Subcutaneous abdominal adipose tissue (tissue), 5 donors: ENCODE measurements at regions not wholly inside any gene's neighbourhood (a gene's known extent, or its start where the extent isn't known, plus 50 kb on each side); places are given as distances from the start of the nearest gene placed in this dataset.
"Not testable (repeated sequence)": the region's sequence is repeated elsewhere in the genome, so short reads cannot be mapped to it uniquely, and the experiment has no call there.

Experiments used
- H3K27ac ChIP-seq: one replicate; pipeline ENCODE4 v1.7.0; 2013; ENCODE audit warnings: low read depth, mild to moderate bottlenecking, inconsistent platforms, low read length, moderate library complexity
- H3K27me3 ChIP-seq, 5 donors: one replicate each; pipeline ENCODE4 v1.7.0; 2013; ENCODE audit warnings: low read length in 5 of 5, inconsistent platforms in 1 of 5; ENCODE audit not compliant: control insufficient read depth in 5 of 5, insufficient read depth in 4 of 5
- H3K36me3 ChIP-seq, 5 donors: one replicate each; pipeline ENCODE4 v1.7.0; 2013; ENCODE audit warnings: low read length in 5 of 5; ENCODE audit not compliant: control insufficient read depth in 5 of 5, insufficient read depth in 5 of 5
- H3K4me1 ChIP-seq, 5 donors: one replicate each; pipeline ENCODE4 v1.7.0; 2013; ENCODE audit warnings: low read length in 5 of 5, mild to moderate bottlenecking in 3 of 5, moderate library complexity in 1 of 5; ENCODE audit not compliant: control insufficient read depth in 5 of 5, insufficient read depth in 5 of 5
- H3K4me3 ChIP-seq, 5 donors: one replicate each; pipeline ENCODE4 v1.7.0; 2013; ENCODE audit warnings: low read length in 5 of 5, low read depth in 1 of 5
- H3K9ac ChIP-seq, 5 donors: one replicate each; pipeline ENCODE4 v1.7.0; 2013; ENCODE audit warnings: low read length in 5 of 5, mild to moderate bottlenecking in 4 of 5, moderate library complexity in 3 of 5
- H3K9me3 ChIP-seq, 5 donors: one replicate each; pipeline ENCODE4 v1.7.0; 2013; ENCODE audit warnings: low read length in 5 of 5; ENCODE audit not compliant: control insufficient read depth in 5 of 5
- donor health status: healthy.
- donor health status: healthy.
- donor health status: healthy.
- donor health status: healthy.
- donor health status: healthy.

- H3K9me3 ChIP-seq, H3K27me3 ChIP-seq, H3K4me1 ChIP-seq, H3K9ac ChIP-seq, H3K4me3 ChIP-seq, H3K27ac ChIP-seq, H3K36me3 ChIP-seq: not testable (repeated sequence)
Measured at GRCh38 chr15:81705727-81706126, 331.7 kb upstream of the TMC3 start.

DNA sequence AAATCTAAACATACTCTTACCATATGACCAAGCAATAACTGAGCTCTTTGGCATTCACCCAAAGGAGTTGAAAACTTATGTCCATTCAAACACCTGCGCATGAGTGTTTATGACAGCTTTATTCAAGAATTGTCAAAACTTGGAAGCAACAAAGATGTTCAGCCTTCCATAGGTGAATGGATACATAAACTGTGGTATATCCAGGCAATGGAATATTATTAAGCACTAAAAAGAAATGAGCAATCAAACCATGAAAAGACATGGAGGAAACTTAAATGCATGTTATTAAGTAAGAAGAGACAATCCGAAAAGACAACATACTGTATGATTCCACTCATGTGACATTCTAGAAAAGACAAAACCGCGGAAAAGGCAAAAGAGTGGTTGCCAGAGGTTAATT lies 312.0 kb upstream of the TMC3 start:
- Histone ChIP-seq H3K36me3 (no peaks in the 10 kb centered on the region), H3K27ac (no peak overlapping the region), H3K4me3 (no peak overlapping the region), H3K9ac (no peak overlapping the region), H3K4me1 (no peaks in the 10 kb centered on the region), H3K9me3 (peaks cover 6 to 14% (median 9%) of the 10 kb centered on the region in 5 donors), H3K27me3 (no peaks in the 10 kb centered on the region)

DNA sequence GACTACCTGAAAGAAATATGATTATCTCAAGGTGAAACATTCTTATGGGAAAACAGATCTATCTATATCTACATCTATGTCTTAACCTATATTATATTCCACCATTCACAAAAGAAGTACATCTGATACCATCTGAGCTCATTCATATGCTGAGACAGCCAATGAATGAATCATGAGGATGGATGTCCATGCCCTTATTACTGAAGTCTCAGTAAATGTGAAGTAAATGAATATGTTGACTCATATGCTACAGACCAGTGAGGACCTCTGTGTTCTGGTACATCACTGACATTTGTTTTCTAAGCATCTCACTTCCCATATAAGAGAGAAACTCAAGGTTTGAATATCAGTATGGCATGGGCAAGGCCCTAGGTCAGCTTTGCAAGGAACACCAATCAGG lies 311.2 kb upstream of the TMC3 start:
- no peaks in the 10 kb centered on the region for H3K4me1 ChIP-seq
- no peak overlapping the region for H3K27ac ChIP-seq
- no peaks in the 10 kb centered on the region for H3K27me3 ChIP-seq
- peaks cover 6 to 15% (median 9%) of the 10 kb centered on the region in 5 donors for H3K9me3 ChIP-seq
- H3K4me3 ChIP-seq = no peak overlapping the region
- no peaks in the 10 kb centered on the region for H3K36me3 ChIP-seq
- no peak overlapping the region for H3K9ac ChIP-seq

- Histone ChIP-seq H3K36me3 (no peaks in the 10 kb centered on the region), H3K9me3 (peaks cover 3 to 18% (median 6%) of the 10 kb centered on the region in 5 donors), H3K27me3 (no peaks in the 10 kb centered on the region), H3K27ac (no peak overlapping the region), H3K4me1 (no peaks in the 10 kb centered on the region), H3K4me3 (no peak overlapping the region), H3K9ac (no peak overlapping the region)
Measured at GRCh38 chr15:81680829-81681228, 306.8 kb upstream of the TMC3 start.

DNA sequence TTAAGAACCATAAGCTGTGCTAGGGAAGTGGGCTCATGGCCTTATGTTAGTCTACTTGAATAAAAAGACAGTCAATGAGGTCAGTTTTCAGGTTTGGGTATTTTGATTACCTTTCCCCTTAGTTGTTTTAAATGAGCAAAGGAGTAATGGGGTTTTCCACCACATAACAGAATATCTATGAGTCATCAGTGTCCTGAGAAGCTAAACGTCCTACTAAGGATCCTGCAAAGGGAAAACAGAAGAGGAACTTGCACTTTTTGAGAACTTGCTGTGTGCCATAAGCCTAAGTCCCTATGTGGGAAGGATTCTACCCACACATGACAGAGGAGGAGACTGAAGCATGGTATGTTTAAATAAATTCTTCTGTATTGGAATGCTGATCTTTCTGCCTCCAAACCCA lies 292.8 kb upstream of the TMC3 start:
- no peak overlapping the region for H3K27ac ChIP-seq
- H3K36me3 ChIP-seq = no peaks in the 10 kb centered on the region
- H3K4me1 ChIP-seq = no peaks in the 10 kb centered on the region
- H3K9me3 ChIP-seq = no peaks in the 10 kb centered on the region
- H3K9ac ChIP-seq = no peak overlapping the region
- no peaks in the 10 kb centered on the region for H3K27me3 ChIP-seq
- no peak overlapping the region for H3K4me3 ChIP-seq

GRCh38 chr15:81660976-81661375 lies 287.0 kb upstream of the TMC3 start:
- no peak overlapping the region for H3K27ac ChIP-seq
- no peaks in the 10 kb centered on the region for H3K9me3 ChIP-seq
- H3K9ac ChIP-seq = no peak overlapping the region
- no peaks in the 10 kb centered on the region for H3K4me1 ChIP-seq
- no peaks in the 10 kb centered on the region for H3K36me3 ChIP-seq
- no peak overlapping the region for H3K4me3 ChIP-seq
- H3K27me3 ChIP-seq = no peaks in the 10 kb centered on the region

DNA sequence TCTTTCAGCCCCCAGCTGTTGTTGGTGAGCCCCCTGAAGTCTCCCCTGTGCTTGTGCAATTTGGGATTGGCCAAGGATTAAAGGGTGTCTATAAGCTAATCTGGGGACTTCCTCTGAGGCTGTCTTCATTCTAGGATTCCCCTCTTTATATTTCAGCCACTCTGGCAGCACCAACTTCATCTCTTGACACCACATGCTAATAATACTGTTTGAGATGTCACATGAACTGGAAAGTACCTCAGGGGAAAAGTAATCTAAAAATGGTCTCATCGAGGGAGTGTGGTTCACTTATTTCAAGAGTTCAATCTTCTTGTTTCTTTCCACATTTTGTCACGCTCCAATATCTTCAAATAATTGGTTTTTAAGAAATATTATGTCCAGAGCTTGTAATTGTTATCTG lies 279.2 kb upstream of the TMC3 start:
- Histone ChIP-seq H3K36me3 (no peaks in the 10 kb centered on the region), H3K27ac (no peak overlapping the region), H3K4me1 (no peaks in the 10 kb centered on the region), H3K9me3 (peaks cover 0 to 4% (median 0%) of the 10 kb centered on the region in 5 donors), H3K9ac (no peak overlapping the region), H3K27me3 (no peaks in the 10 kb centered on the region), H3K4me3 (no peak overlapping the region)

DNA sequence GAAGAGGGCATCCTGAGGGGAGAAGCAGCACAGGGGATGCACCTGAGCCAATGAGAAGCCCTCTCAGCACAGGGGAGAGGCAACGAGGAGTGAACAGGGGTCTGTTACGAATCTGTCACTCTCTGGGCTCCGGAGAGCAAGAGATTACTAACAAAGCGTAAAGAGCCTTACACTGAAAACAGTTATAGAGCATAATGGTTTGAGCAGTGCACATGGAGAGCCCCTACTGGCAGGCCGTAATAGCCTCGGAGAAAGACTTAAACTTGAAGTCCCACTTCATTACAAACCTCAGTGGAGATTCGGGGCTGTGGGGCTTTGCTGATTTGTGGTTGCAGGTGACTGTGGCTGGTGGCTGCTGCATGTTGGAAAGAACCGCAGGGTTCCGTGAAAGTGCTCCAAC lies 271.5 kb upstream of the TMC3 start:
- peaks cover 0 to 3% (median 0%) of the 10 kb centered on the region in 5 donors for H3K9me3 ChIP-seq
- H3K27me3 ChIP-seq = no peaks in the 10 kb centered on the region
- no peaks in the 10 kb centered on the region for H3K36me3 ChIP-seq
- H3K4me1 ChIP-seq = peaks cover 0 to 4% (median 0%) of the 10 kb centered on the region in 5 donors
- no peak overlapping the region for H3K27ac ChIP-seq
- H3K4me3 ChIP-seq = no peak overlapping the region
- H3K9ac ChIP-seq = no peak overlapping the region

GRCh38 chr15:81643771-81644170 lies 269.8 kb upstream of the TMC3 start:
- H3K4me1 ChIP-seq = peaks cover 0 to 4% (median 0%) of the 10 kb centered on the region in 5 donors
- H3K4me3 ChIP-seq = no peak overlapping the region

GRCh38 chr15:81642451-81642990 lies 268.5 kb upstream of the TMC3 start:
- H3K36me3 ChIP-seq = no peaks in the 10 kb centered on the region
- peaks cover 0 to 3% (median 0%) of the 10 kb centered on the region in 5 donors for H3K9me3 ChIP-seq
- peaks cover 0 to 4% (median 0%) of the 10 kb centered on the region in 5 donors for H3K4me1 ChIP-seq
- no peaks in the 10 kb centered on the region for H3K27me3 ChIP-seq
- no peak overlapping the region for H3K27ac ChIP-seq
- H3K9ac ChIP-seq = no peak overlapping the region
- H3K4me3 ChIP-seq = no peak overlapping the region

More at GRCh38 chr15:81643771-81644170, 269.8 kb upstream of the TMC3 start:
- Histone ChIP-seq H3K9ac (no peak overlapping the region), H3K9me3 (peaks cover 0 to 3% (median 0%) of the 10 kb centered on the region in 5 donors), H3K27me3 (no peaks in the 10 kb centered on the region), H3K36me3 (no peaks in the 10 kb centered on the region), H3K27ac (no peak overlapping the region)

- not testable (repeated sequence) for H3K27me3 ChIP-seq, H3K27ac ChIP-seq, H3K4me3 ChIP-seq, H3K9me3 ChIP-seq, H3K9ac ChIP-seq, H3K4me1 ChIP-seq, H3K36me3 ChIP-seq
Measured at GRCh38 chr15:81636064-81636463, 262.1 kb upstream of the TMC3 start.
